NK-92 treated with Interleukin-12 subunit alpha and Interleukin-12 subunit beta, amount 100 ng/mL, for 24 hours (cell line): ENCODE measurements at regions not wholly inside any gene's neighbourhood (a gene's known extent, or its start where the extent isn't known, plus 50 kb on each side); places are given as distances from the start of the nearest gene placed in this dataset.

Experiments
- DNase-seq: peaks from one replicate; lab custom pipeline; 2025; lab: John Stamatoyannopoulos, UW

DNA sequence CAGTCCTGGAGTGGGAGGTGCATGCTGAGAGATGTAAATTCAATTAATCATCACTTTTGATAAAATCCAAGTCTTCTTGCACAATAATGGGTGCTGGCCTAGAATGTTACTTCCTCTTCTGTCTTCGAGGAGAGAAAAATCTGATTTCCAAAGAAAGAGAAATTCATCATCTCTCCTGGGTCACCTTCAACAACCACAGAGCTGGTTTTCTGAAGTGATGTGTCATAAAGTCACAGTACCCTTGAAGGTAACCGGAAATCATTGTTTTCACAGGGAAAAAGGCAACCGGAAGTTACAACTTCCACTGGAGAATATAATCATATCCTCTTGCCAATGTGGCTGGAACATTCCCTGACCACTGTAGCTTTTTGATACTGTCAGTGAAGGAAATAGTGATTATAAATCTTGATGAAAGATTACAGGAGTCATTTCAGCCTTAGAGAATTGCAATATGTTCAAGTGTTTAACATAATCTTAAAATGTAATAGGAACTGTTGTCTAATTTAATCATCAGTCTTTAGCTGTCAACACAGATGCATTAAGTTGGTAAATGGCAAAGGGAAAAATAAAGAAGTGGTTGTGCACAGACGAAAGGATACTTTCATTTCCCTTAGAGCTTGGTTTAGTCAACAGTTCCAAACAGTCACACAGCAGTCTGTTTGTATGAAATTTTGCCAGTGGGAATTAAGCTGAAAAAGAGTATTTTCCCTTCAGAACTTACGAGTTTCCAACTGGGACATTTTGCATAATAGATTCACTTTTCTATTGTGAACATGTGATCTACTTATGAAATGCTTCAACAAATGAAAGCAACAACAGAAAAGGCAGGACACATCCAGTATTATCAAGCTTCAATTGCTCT is 106.5 kb upstream of the SLC4A7 start:
- no peak for DNase-seq

DNA sequence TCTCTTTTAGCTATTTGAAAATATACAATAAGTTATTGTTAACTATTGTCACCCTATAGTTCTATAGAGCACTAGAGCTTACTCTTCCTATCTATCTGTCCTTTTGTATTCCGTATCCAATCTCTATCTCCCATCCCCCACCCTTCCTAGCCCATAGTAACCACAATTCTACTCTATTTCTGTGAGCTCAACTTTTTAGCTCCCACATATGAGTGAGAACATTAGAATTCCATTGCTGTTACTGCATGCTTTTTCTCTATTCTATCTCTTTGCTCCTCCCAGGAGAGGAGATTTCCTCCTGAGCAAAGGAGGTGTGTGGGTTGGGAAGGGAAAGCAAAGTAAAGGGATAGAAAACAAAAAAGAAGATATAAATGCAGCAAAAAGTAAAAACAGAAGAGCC is 105.6 kb upstream of the SLC4A7 start:
- no peak for DNase-seq

DNA sequence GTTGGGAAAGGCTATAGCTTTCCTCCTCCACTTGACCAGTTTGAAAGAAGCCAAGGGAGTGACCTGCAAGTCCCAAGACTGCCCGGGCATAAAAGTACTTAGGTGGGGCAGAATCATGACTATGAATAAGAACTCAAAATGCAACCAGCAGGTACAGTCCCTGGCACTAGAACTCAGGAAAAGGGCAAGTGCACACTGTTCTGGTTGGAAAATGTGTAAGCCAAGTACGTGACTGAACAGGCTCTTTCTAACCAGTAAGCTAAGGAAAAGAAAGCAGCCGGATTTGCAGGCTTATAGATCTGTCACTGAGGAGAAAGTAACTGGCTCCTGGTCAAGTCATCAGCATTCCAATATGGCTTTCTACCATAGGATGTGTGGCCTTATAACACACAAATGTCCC is 101.2 kb upstream of the SLC4A7 start:
- no peak for DNase-seq

DNA sequence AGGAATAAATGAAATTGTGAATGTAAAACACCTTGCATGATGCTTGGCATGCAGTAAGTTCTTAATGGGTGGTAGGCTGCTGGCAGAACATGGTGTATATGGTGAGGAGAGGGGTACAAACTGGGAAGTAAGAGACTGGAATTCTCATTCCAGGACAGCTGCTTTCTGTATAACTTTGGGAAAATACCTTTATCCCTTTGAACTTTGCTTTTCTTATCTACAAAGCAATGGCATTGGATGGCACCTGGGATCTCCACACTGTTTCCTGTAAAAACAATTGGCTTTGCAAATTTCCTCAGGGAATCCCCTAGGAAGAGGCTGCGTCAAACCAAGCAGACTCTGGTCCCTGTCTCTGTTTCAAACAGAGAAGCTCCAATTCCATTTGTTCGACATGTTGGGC is 100.7 kb upstream of the SLC4A7 start:
- DNase-seq: no peak

DNA sequence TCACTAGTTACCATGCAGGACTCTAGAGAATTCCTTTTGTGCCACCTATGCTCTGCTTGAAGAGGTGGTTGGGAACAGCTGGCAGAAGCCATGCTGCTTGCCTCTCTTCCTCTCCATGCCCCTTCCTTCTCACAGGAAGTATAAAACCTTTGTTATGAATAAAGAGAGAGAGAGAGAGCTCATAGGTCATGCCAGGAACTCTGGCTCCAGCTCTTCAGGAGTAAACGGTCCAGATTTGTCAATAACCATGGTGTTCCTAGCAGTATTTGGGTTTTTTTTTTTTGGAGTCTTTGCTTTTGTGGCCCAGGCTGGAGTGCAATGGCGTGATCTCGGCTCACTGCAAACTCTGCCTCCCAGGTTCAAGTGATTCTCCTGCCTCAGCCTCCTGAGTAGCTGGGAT is 97.7 kb upstream of the SLC4A7 start:
- DNase-seq: no peak

DNA sequence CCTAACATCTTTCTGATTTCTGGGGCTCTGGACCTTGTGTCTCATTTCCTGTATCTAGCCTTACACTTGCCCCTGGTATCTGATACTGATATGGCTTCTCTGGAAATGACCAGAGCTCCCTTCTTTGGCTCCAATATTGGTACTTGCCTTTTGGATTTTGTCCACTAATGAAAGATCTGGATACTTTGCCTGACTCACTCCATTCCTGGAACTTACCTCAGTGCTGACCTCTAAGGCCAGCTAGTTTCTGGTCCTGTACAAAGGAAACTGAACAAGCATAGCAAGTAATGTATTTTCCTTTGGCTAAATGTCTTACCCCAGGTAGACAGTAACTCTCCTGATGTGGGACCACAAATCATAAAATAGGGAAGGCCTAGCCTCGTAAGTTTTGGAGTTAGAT is 93.8 kb upstream of the SLC4A7 start:
- DNase-seq: no peak

DNA sequence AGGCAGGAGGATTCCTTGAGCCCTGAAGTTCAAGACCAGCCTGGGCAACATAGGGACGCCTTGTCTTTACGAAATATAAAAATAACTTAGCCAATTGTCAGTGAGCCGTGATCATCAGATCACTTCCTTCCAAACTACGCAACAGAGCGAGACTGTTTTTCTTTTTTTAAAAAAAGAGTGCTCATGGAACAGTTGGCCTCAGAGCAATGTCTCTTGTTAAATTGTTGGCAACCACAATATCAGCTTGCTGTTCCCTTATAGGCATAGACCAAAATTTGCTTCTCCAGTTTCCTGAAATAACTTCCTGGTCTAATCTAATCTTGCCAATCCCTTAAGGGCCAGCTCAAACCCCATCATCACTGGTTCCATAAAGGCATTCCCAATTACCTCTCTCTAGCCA is 93.3 kb upstream of the SLC4A7 start:
- DNase-seq: no peak

DNA sequence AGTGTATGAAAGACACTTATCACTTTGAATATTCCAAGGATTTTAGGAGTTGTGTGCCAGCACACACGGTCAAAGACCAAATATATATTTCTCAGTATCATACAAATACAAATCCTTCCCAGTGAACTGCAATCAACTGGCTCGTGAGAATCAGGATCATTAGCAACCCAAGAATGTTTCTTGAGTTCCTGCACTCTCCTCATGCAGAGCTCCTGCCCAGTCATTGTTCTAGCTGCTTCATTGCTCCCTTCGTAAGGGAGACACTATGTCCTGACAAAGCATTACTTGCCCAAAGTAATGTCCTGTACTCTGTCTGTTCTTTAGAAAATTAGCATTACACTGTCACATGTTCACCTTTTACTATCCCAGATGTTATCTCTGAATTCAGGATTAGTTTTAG is 92.0 kb upstream of the SLC4A7 start:
- DNase-seq: no peak

DNA sequence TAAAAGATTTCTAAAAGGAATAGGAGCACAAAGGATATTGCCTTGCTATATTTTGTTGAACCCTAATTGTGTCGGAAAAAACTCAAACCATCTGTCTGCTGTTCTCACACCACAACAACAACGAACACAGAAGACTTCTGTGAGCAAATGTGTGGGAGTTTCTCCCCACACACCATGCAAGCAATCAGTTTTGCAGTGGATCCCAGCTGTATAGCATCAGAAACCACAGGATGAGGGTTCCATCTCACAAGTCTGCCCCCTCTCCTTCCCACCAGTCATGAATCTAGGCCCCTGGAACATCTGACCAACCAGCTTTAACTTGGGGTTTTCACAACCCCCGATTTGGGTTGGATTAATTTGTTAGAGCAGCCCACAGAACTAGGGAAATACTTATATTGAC is 91.3 kb upstream of the SLC4A7 start:
- DNase-seq: no peak

DNA sequence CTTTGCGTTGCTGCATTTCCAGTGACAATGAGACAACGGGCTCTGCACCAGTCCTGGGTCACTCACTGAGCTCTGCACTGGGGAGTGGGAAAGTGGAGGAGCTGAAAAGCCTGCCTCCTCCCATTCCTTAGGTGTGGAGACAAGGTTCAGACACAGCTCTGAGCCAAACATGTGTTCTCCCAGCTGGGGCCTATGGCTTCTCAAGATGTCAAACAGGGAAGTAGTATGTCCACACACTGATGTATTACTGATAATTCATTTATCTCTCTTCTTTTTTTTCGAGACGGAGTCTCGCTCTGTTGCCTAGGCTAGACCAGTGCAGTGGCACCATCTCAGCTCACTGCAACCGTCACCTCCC is 90.2 kb upstream of the SLC4A7 start:
- DNase-seq: no peak

DNA sequence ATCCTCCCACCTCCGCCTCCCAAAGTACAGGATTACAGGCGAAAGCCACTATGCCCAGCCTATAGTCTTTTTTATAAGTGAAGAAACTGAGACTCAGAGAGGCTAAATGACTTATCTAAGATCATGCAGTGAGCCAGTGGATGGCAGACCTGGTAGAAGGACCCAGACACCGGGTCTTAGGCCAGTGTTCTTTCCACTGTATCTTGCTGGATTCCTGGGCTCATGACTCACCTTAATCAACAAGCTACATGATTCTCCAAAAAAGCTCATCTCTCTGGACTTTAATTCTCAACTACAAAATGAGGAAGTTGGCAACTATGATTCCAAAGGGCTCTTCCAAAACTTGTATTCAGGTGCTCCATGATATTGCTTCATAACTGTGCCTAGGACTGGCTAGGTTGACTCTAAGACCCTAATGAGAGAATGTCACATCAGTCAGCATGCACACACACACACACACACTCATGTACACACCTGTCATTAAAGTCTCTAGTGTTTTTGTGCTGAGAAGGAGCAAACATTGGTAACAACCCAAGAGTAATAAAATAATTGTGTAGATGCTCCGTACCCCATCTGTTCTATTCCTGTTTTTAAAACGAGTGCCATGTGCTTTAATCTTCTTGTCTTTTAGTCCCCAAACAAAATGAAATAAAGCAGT is 89.7 kb upstream of the SLC4A7 start:
- no peak for DNase-seq

DNA sequence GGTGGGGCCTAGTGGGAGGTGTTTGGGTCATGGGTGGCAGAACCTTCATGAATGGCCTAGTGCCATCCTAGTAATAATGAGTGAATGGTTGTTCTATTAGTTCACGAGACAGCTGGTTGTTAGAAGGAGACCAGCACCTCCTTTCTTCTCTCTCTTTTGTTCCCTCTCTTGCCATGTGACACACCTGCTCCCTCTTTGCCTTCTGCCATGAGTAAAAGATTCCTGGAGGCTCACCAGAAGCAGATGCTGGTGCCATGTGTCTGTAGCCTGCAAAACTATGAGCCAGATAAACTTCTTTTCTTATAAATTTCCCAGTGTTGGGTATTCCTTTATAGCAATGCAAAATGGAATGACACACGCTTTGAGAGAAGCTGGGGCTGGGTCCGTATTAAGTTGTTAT is 89.0 kb upstream of the SLC4A7 start:
- no peak for DNase-seq

DNA sequence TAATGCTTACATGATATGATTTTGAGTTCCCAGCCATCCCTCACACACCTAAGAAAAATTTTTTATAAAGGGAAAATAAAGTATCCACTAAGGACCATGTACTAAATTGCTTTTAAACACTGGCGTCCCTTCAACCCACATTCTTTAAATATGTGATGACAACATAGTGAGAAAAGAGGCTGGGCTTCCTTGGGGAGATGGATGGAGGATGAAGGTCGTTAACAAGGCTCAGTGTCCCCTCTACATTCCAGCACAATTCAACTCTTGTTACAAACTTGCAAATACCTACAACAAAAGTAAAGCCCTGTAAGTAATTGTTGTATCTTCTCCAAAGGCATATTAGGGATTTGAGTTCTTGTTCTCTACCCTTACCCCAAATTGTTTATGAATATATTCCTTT is 87.2 kb upstream of the SLC4A7 start:
- DNase-seq: no peak

DNA sequence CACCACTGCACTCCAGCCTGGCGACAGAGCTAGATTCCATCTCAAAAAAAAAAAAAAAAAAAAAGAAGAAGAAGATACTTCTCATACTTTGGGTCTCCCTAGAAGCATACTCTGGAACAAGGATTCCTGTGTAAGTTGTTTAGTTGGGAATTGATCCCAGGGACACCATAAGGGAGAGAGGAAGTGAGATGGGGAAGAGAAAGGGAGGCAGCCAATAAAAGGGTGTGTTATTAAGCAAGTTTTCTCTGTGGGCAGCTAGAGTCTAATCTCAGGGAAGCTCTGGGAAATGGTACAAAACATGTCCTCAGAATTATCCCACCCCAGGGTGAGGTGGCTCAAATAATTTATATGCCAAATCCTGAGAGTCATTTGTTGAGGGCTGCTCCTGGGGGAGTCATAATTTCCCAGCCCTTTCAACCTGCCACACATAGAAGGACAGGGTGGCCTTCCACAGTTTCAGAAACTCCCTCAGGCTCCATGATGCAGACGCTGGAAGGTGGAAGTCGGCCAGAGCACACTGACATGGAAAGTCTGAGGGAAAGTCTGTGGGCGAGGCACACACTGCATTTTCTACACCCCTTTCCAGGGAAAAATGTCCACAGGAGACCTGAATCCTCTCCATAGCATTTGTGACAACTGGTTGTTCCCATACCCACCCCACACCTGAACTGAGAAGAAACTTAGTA is 86.4 kb upstream of the SLC4A7 start:
- no peak for DNase-seq

DNA sequence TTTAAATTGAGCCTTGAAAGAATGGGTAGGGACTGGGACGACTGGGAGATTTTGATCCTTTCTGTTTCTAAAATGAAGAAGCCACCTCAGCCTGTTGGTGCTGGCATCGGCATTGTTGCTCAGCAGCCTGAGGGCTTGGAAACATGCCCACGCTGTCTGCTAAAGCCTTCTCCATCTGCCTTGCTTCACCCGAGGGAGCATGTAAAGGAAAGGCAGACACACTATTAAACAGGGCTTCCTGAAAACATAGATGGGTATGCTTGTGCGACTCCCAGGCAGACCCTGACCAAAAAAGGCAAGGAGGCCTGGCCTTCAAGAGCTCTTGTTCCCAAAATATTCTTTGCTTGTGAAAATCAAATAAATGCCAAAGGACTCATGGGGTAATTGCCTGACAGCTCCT is 84.2 kb upstream of the SLC4A7 start:
- no peak for DNase-seq

DNA sequence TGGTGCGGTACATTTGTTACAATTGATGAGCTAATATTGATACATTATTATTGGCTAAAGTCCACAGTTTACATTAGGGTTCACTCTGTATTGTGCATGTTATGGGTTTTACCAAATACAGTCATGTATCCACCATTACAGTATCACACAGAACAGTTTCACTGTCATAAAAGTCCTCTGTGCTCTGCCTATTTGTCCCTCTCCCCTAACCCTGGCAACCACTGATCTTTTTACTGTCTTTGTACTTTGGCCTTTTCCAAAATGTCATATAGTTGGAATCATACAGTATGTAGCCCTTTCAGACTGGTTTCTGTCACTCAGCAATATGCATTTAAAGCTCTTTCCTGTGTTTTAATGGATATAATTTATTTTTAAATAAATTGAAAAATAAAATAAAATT is 83.1 kb upstream of the SLC4A7 start:
- DNase-seq: no peak

DNA sequence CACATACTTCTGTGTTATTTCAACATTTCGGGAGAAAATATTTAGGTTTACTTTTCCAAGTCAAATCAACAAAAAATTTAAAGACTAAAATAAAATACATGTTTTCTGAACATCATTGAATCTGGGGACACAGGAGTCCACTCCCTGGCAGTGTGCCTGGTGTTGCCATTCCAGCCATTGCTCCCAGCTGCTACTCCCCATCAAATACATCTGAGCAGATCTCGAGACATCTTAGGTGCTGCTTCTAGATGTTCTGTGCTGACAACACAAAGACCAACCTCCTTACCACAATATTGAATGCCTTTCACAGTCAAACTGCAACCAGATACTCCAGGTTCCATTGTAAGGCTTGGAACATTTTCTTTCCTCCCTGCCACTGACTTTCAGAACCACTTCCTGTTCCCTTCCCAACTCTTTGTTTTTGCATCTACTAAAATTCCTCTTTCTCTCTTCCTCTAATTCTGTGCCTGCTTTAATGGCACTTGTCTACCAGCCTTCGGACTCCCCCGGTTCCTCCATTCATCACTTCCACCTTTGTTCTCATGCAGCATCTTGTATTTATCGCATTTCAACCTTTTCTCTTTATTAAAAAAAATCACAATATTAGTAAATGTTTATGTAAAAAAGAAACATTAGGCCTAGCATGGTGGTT is 81.1 kb upstream of the SLC4A7 start:
- no peak for DNase-seq

DNA sequence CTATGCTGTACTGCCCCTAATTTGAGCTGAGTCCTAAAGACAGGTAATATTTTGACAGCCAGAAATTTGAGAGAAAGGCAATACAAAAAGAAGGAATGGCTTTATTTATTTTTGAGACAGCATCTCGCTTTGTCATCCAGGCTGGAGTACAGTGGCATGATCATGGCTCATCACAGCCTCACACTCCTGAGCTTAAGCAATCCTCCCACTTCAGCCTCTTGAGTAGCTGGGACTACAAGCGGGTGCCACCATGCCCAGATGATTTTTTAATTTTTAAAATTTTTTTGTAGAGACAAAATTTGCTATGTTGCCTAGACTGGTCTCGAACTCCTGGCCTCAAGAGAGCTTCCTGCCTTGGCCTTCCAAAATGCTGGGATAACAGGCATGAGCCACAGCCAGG is 77.4 kb upstream of the SLC4A7 start:
- no peak for DNase-seq

DNA sequence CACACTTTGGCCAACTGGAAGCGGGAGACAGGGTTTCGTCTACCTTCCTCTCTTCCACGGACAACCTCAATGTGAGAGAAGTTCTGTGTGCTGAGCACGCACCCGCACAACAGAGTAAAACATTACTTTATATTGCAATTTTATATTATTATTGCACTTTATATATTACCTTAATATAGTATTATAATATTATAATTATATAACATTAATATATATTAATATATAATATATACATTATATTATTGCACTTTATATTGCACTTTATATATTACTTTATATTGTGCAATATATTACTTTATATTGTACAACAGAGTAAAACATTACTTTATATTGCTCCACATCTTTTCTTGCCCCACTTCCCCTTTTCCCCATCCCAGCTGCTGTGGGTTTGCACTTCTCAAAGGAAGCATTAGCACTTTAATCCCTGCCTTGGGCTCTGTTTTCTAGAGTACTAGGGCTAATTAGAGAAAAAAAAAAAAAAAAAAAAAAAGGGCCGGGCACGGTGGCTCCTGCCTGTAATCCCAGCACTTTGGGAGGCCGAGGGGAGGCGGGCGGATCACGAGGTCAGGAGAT is 76.4 kb upstream of the SLC4A7 start:
- no peak for DNase-seq

DNA sequence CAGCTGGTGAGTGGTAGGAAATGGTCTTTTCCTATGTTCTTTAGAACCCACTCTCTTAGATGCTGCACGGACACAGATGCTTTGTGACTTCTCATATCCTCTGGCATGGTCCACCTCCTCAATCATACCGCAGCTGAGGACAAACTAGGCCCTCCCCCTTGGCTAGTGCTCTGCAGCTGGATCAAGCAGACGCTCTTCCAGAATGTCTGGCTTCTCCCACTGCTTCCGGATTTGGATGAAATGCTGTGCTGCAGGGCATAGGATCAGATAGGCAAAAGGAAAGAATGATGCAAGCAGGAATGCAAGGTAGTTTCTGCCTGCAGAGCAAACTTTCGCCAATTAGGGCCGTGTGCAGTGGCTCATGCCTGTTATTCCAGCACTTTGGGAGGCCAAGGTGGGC is 75.7 kb upstream of the SLC4A7 start:
- DNase-seq: no peak

DNA sequence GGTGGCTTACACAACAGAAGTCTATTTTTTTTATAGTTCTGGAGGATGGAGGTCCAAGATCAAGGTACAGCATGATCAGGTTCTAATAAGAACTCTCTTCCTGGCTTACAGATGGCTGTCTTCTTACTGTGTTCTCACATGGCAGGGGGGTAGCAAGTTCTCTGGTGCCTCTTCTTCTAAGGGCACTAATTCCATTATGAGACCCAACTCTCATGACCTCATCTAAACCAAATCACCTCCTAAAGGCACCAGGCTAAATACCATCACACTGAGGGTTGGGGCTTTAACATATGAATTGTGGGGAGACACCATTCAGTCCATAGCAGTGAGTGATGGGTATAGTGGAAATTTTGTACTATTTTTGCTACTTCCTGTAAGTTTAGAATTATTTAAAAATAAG is 75.2 kb upstream of the SLC4A7 start:
- no peak for DNase-seq

DNA sequence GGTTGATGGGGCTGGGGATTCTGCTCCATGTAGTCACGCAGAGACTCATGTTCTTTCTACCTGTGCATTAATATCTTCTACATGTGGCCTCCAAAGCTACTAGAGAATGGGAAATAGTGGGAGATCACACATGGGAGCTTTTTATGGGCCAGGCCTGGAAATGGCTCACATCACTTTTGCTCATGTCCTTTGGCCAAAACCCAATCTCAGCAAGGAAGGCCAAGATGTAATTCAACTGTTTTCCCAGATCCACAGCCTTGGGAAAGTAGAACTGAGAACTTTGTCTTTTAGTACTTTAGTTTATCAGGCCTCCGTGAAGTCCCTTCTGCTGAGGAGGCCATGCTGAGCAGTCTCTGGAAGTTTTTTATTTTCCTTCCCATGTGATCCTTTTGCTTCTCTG is 73.2 kb upstream of the SLC4A7 start:
- no peak for DNase-seq

DNA sequence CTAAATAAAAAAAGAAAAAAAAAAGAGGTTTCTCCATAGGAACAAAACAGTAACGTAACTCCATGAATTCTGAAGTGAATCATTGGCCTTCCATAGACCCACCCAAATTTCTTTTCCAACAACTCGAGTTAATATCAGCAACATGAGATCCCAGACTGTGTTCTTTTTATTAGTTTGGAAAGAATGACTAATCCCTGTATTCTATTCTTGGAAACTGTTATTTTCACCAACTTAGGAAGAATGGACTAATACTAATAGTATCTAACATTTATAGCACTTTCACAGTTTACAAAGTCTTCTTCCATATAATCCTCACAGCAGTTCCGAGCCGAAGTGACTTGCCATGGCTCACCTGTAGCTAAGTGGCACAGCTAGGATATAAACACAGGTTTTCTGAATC is 72.7 kb upstream of the SLC4A7 start:
- DNase-seq: no peak
